Naive thymus-derived CD4-positive, alpha-beta T cell (primary cell): ENCODE measurements at regions not wholly inside any gene's neighbourhood (a gene's known extent, or its start where the extent isn't known, plus 50 kb on each side); places are given as distances from the start of the nearest gene placed in this dataset.
"Not testable (repeated sequence)": the region's sequence is repeated elsewhere in the genome, so short reads cannot be mapped to it uniquely, and the experiment has no call there.

Experiments used
- ATAC-seq: fragments of 150-1000 bp; cut with Tn5 transposase; 2 replicates; pipeline ENCODE4 v1.10.0; 2021; ENCODE audit warnings: mild to moderate bottlenecking, moderate library complexity
- CTCF ChIA-PET: fragments of 350-600 bp; sonication (Branson Sonifier 250); formaldehyde crosslinking; loops from one replicate; lab custom pipeline; 2021; ENCODE audit warnings: antibody characterized with exemption; lab: Charles Lee
- POLR2A ChIA-PET: fragments of 350-600 bp; sonication (Branson Sonifier 250); formaldehyde crosslinking; loops from one replicate; lab custom pipeline; 2021; ENCODE audit warnings: antibody characterized with exemption, inconsistent platforms; lab: Charles Lee
- DNase-seq, 9 donors: peaks; one replicate each; pipeline versions ENCODE4 v3.0.0 to v3.0.0-alpha.2; 2020 to 2022; ENCODE audit warnings: mixed read lengths in 1 of 9
- H3K27ac ChIP-seq: one replicate; pipeline ENCODE4 v1.7.0; 2013; ENCODE audit warnings: mild to moderate bottlenecking, low read depth, low read length, moderate library complexity
- H3K27me3 ChIP-seq, 2 donors: one replicate each; pipeline ENCODE4 v1.7.0; 2013; ENCODE audit warnings: low read length in 2 of 2, mild to moderate bottlenecking in 2 of 2, moderate library complexity in 2 of 2; ENCODE audit not compliant: control insufficient read depth in 2 of 2, insufficient read depth in 2 of 2
- H3K36me3 ChIP-seq, 3 experiments: 1 replicate in 2 of 3; 2 replicates in 1 of 3; pipeline ENCODE4 v1.7.0; 2013; ENCODE audit warnings: low read length in 3 of 3, mild to moderate bottlenecking in 3 of 3, moderate library complexity in 1 of 3; ENCODE audit not compliant: insufficient read depth in 3 of 3, control insufficient read depth in 2 of 3
- H3K4me1 ChIP-seq, 2 donors: one replicate each; pipeline ENCODE4 v1.7.0; 2013; ENCODE audit warnings: low read length in 2 of 2, mild to moderate bottlenecking in 2 of 2, moderate library complexity in 1 of 2; ENCODE audit not compliant: control insufficient read depth in 2 of 2, insufficient read depth in 2 of 2
- H3K4me3 ChIP-seq: 2 replicates; pipeline ENCODE4 v1.7.0; 2013; ENCODE audit warnings: mild to moderate bottlenecking, low read length
- H3K9me3 ChIP-seq, 3 experiments: 1 replicate in 2 of 3; 2 replicates in 1 of 3; pipeline ENCODE4 v1.7.0; 2013; ENCODE audit warnings: low read length in 3 of 3; ENCODE audit not compliant: control insufficient read depth in 2 of 3
- H3K27ac Mint-ChIP-seq, 9 donors: one replicate each; pipeline ENCODE4 v1.8.0; 2020 to 2022; ENCODE audit warnings: mixed read lengths in 9 of 9, mild to moderate bottlenecking in 8 of 9, moderate library complexity in 5 of 9, inconsistent platforms in 2 of 9
- H3K27me3 Mint-ChIP-seq, 5 donors: one replicate each; pipeline ENCODE4 v1.8.0; 2021 to 2022; ENCODE audit warnings: mixed read lengths in 5 of 5, mild to moderate bottlenecking in 1 of 5
- H3K36me3 Mint-ChIP-seq, 5 donors: one replicate each; pipeline ENCODE4 v1.8.0; 2020 to 2022; ENCODE audit warnings: mixed read lengths in 5 of 5, mild to moderate bottlenecking in 3 of 5, inconsistent platforms in 1 of 5
- H3K4me1 Mint-ChIP-seq, 7 donors: one replicate each; pipeline ENCODE4 v1.8.0; 2020 to 2022; ENCODE audit warnings: mixed read lengths in 7 of 7, mild to moderate bottlenecking in 3 of 7, inconsistent platforms in 1 of 7
- H3K4me3 Mint-ChIP-seq, 10 donors: one replicate each; pipeline ENCODE4 v1.8.0; 2020 to 2022; ENCODE audit warnings: mild to moderate bottlenecking in 10 of 10, mixed read lengths in 10 of 10, moderate library complexity in 6 of 10, inconsistent platforms in 2 of 10
- H3K9me3 Mint-ChIP-seq, 11 donors: one replicate each; pipeline ENCODE4 v1.8.0; 2020 to 2022; ENCODE audit warnings: mixed read lengths in 11 of 11, mild to moderate bottlenecking in 4 of 11, inconsistent platforms in 1 of 11, moderate library complexity in 1 of 11
- intact Hi-C, 2 donors: fragments of 100-400 bp; cut with micrococcal nuclease; formaldehyde crosslinking; loops; one replicate each; pipeline ENCODE4 v1.15.1; 2023

DNA sequence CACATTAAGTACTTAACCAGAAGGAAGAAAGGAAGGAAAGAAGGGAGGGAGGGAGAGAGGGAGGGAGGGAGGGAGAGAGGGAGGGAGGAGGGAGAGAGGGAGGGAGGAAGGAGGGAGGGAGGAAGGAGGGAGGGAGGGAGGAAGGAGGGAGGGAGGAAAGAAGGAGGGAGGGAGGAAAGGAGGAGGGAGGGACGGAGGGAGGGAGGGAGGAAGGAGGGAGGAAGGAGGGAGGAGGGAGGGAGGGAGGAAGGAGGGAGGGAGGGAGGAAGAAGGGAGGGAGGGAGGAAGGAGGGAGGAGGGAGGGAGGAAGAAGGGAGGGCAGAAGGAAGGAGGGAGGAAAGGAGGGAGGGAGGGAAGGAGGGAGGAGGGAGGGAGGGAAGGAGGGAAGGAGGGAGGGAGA is 363.3 kb downstream of the MBD2 start:
- Mint-ChIP-seq H3K4me1 (no peaks in the 10 kb centered on the region), H3K27ac (no peak overlapping the region), H3K27me3 (no peaks in the 10 kb centered on the region), H3K9me3 (peaks cover 0 to 4% (median 0%) of the 10 kb centered on the region in 11 donors), H3K4me3 (no peak overlapping the region), H3K36me3 (no peaks in the 10 kb centered on the region)
- ChIA-PET POLR2A (no interaction called here), CTCF (interaction anchor here (0.6 kb wide), 1 partner anchor 15 kb away, joined by 3 read pairs; no protein-coding TSS in a partner anchor)
- H3K4me3 ChIP-seq: no peak overlapping the region
- no peak overlapping the region for H3K27ac ChIP-seq
- H3K27me3 ChIP-seq: no peaks in the 10 kb centered on the region
- H3K4me1 ChIP-seq: no peaks in the 10 kb centered on the region
- H3K9me3 ChIP-seq: no peaks in the 10 kb centered on the region
- no peak for ATAC-seq
- H3K36me3 ChIP-seq: no peaks in the 10 kb centered on the region
- intact Hi-C loops: loop anchor here in 1 of 2 donors (10.0 kb wide), 1 partner anchor 64 kb away; no protein-coding TSS in a partner anchor
- DNase-seq: no peak

DNA sequence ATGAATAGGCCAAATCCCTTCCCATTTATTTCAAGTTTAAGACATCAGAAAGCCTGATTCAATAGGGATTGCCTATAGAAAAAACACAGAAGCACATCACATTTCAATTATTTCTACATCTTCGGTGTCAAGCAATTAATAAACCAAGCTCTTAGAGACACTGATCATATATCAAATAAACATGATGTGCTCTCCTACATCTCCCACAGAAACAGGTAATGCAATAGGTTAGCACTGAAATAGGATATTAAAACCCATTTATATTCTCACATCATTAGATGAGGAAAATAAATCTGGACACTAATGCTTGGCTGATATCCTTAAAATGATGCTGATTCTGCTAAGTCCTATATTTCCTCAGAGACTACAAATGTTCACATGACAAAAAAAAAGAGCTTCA is 364.7 kb downstream of the MBD2 start:
- H3K9me3 Mint-ChIP-seq: peaks cover 0 to 4% (median 0%) of the 10 kb centered on the region in 11 donors
- no peak overlapping the region for H3K27ac Mint-ChIP-seq
- Histone ChIP-seq H3K9me3 (no peaks in the 10 kb centered on the region), H3K27ac (no peak overlapping the region), H3K36me3 (no peaks in the 10 kb centered on the region), H3K27me3 (no peaks in the 10 kb centered on the region), H3K4me1 (no peaks in the 10 kb centered on the region), H3K4me3 (no peak overlapping the region)
- H3K36me3 Mint-ChIP-seq: no peaks in the 10 kb centered on the region
- no peaks in the 10 kb centered on the region for H3K4me1 Mint-ChIP-seq
- no peak overlapping the region for H3K4me3 Mint-ChIP-seq
- ChIA-PET POLR2A (no interaction called here), CTCF (no interaction called here)
- intact Hi-C loops: loop anchor here in 1 of 2 donors (10.0 kb wide), 1 partner anchor 65 kb away; no protein-coding TSS in a partner anchor
- ATAC-seq (no peak), DNase-seq (no peak)
- no peaks in the 10 kb centered on the region for H3K27me3 Mint-ChIP-seq

DNA sequence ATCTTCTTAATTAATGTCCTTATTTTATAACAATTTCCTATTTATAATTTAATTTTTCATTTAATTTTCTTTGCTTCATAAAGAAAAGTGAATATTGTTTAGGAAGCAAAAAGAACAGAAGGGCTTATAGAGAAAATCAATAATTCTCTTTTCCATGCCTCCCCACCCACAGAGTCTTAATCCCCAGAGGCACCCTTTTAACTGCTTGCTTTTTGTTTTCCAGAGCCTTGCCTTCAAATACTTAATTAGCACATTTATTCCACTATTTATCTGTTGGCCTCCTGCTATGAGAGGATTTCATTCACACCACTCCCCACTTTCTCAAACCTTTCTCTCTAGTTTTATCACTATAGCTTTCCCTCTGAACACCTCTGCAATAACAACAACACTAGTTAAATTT is 373.6 kb downstream of the MBD2 start:
- no peak for ATAC-seq
- no peaks in the 10 kb centered on the region for H3K4me1 ChIP-seq
- H3K27ac ChIP-seq: no peak overlapping the region
- no peaks in the 10 kb centered on the region for H3K36me3 ChIP-seq
- no peak overlapping the region for H3K4me3 ChIP-seq
- H3K9me3 ChIP-seq: no peaks in the 10 kb centered on the region
- DNase-seq: no peak
- peaks cover 0 to 31% (median 3%) of the 10 kb centered on the region in 11 donors for H3K9me3 Mint-ChIP-seq
- no peaks in the 10 kb centered on the region for H3K36me3 Mint-ChIP-seq
- no peaks in the 10 kb centered on the region for H3K4me1 Mint-ChIP-seq
- H3K27ac Mint-ChIP-seq: no peak overlapping the region
- ChIA-PET POLR2A (no interaction called here), CTCF (no interaction called here)
- peaks cover 0 to 14% (median 5%) of the 10 kb centered on the region in 5 donors for H3K27me3 Mint-ChIP-seq
- intact Hi-C loops: no loop called here
- no peak overlapping the region for H3K4me3 Mint-ChIP-seq
- H3K27me3 ChIP-seq: no peaks in the 10 kb centered on the region

DNA sequence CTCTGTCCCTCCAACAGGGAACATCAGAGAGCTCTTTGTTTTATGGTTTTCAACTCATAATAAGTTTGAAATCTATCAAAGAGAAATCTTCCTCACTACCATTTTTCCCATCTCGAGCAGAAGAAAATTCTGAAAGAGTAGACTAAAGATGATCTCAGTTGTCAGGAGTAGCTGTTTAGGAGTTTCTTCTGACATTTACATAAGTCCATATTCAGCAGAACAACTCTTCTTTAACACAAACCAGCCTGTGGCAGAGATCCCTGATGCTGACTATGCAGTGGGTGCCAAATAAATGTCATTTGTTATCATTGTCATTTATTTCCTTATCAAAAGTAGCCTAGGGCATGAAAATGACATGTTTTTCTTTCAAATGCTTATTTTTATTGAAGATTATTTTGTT is 380.7 kb downstream of the MBD2 start:
- Histone ChIP-seq H3K27ac (no peak overlapping the region), H3K27me3 (no peaks in the 10 kb centered on the region), H3K4me1 (no peaks in the 10 kb centered on the region), H3K9me3 (no peaks in the 10 kb centered on the region), H3K4me3 (no peak overlapping the region), H3K36me3 (no peaks in the 10 kb centered on the region)
- no peak for ATAC-seq
- Mint-ChIP-seq H3K4me1 (no peaks in the 10 kb centered on the region), H3K27me3 (peaks cover 0 to 4% (median 0%) of the 10 kb centered on the region in 5 donors), H3K9me3 (peaks cover 0 to 21% (median 5%) of the 10 kb centered on the region in 11 donors), H3K27ac (no peak overlapping the region), H3K4me3 (no peak overlapping the region), H3K36me3 (peaks cover 0 to 4% (median 0%) of the 10 kb centered on the region in 5 donors)
- CTCF ChIA-PET: no interaction called here
- POLR2A ChIA-PET: no interaction called here
- no peak for DNase-seq
- intact Hi-C loops: no loop called here

DNA sequence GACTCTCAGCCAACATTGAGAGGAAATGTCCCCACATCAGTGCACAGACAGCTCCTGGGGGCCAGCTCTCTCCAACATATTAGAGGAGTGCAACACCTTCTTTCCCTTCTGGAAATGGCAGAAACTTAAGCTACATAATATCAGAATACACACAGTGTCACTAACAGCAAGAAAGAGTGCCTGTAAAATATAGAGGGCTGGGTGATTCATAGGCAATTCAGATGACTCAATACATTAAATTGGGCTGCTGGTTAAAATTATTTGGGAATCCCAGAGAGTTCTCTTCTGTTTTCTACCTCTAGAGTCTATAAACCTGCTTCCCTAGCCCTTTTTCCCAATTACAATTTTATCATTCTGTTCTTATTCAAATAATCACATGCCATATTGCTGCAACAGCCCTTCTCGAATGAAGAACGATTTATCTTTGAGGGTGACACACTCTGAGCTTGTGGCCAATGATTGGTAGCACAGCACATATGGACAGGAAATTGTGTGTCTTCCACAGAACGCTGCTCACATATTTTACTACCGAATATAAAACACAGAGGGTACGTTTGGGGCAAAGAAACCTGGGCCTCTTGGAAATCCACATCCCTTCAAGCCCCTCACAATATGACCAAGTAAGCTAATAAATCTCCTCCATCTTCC is 381.2 kb downstream of the MBD2 start:
- Mint-ChIP-seq H3K27ac (no peak overlapping the region), H3K9me3 (peaks cover 0 to 20% (median 5%) of the 10 kb centered on the region in 11 donors), H3K4me3 (no peak overlapping the region), H3K27me3 (peaks cover 0 to 4% (median 0%) of the 10 kb centered on the region in 5 donors), H3K4me1 (no peaks in the 10 kb centered on the region), H3K36me3 (peaks cover 0 to 4% (median 0%) of the 10 kb centered on the region in 5 donors)
- H3K4me3 ChIP-seq: no peak overlapping the region
- DNase-seq (no peak), ATAC-seq (no peak)
- H3K27ac ChIP-seq: no peak overlapping the region
- no peaks in the 10 kb centered on the region for H3K36me3 ChIP-seq
- no peaks in the 10 kb centered on the region for H3K27me3 ChIP-seq
- intact Hi-C loops: no loop called here
- POLR2A ChIA-PET: no interaction called here
- H3K4me1 ChIP-seq: no peaks in the 10 kb centered on the region
- CTCF ChIA-PET: no interaction called here
- no peaks in the 10 kb centered on the region for H3K9me3 ChIP-seq

DNA sequence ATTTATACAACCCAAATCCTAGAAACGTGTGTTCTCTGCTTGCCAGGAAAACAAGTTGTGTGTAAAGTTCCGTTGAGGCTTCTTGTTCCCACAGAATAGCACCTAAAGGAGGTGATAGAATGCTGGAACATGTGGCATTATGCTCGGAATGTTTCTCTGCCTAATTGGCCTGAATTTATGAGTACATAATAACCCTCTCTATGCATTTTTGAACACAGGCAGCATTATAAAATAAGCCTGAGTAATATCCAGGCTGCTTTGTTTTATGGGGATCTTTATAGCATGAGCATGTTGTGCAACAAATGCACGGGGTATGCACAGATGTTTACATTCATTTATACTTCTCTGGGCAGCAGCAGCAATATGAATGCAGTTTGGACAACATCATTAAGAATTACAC is 385.7 kb downstream of the MBD2 start:
- POLR2A ChIA-PET: no interaction called here
- Mint-ChIP-seq H3K4me3 (no peak overlapping the region), H3K27me3 (peaks cover 0 to 4% (median 0%) of the 10 kb centered on the region in 5 donors), H3K4me1 (no peaks in the 10 kb centered on the region), H3K9me3 (peaks cover 0 to 22% (median 9%) of the 10 kb centered on the region in 11 donors), H3K27ac (no peak overlapping the region), H3K36me3 (no peaks in the 10 kb centered on the region)
- intact Hi-C loops: no loop called here
- no peak overlapping the region for H3K27ac ChIP-seq
- H3K4me1 ChIP-seq: no peaks in the 10 kb centered on the region
- CTCF ChIA-PET: no interaction called here
- no peaks in the 10 kb centered on the region for H3K27me3 ChIP-seq
- ATAC-seq (no peak), DNase-seq (no peak)
- no peak overlapping the region for H3K4me3 ChIP-seq
- peaks cover 0 to 8% (median 0%) of the 10 kb centered on the region in 3 experiments for H3K9me3 ChIP-seq
- no peaks in the 10 kb centered on the region for H3K36me3 ChIP-seq

DNA sequence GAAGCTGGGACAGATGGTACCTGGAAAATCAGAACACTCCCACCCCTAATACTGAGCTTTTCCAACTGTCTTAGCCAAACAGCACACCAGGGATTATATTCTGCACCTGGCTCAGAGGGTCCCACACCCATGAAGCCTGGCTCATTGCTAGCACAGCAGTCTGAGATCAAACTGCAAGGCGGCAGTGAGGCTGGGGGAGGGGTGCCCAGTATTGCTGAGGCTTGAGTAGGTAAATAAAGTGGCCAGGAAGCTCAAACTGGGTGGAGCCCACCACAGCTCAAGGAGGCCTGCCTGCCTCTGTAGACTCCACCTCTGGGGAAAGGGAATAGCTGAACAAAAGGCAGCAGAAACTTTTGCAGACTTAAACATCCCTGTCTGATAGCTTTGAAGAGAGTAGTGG is 403.3 kb downstream of the MBD2 start:
- DNase-seq, CTCF ChIA-PET, H3K27me3 Mint-ChIP-seq, H3K9me3 ChIP-seq, H3K36me3 ChIP-seq, ATAC-seq, POLR2A ChIA-PET, H3K36me3 Mint-ChIP-seq, H3K4me1 Mint-ChIP-seq, H3K4me1 ChIP-seq, H3K4me3 ChIP-seq, H3K27ac Mint-ChIP-seq, H3K27me3 ChIP-seq, H3K4me3 Mint-ChIP-seq, H3K27ac ChIP-seq, intact Hi-C loops: not testable (repeated sequence)
- H3K9me3 Mint-ChIP-seq: peaks cover 5 to 28% (median 18%) of the 10 kb centered on the region in 11 donors
